Gastrocnemius medialis (tissue), 4 donors: ENCODE measurements at regions not wholly inside any gene's neighbourhood (a gene's known extent, or its start where the extent isn't known, plus 50 kb on each side); places are given as distances from the start of the nearest gene placed in this dataset.

Experiments used
- ATAC-seq, 2 donors: fragments of 150-250 bp; one replicate each; pipeline ENCODE4 v1.9.1; 2016
- DNase-seq, 2 donors: peaks; one replicate each; pipeline ENCODE4 v3.0.0-alpha.2; 2019
- H3K27ac ChIP-seq, 4 donors: fragments of 200-600 bp; sonication (generic); 1 replicate in 1 of 4; 2 replicates in 3 of 4; pipeline ENCODE4 v1.5.1; 2016 to 2018; ENCODE audit warnings: mild to moderate bottlenecking in 2 of 4, moderate library complexity in 1 of 4
- H3K27me3 ChIP-seq, 3 donors: fragments of 200-600 bp; sonication (generic) in 2 of 3; 1 replicate in 1 of 3; 2 replicates in 2 of 3; pipeline versions ENCODE4 v1.5.1 to v1.6.0; 2016 to 2019; ENCODE audit warnings: mild to moderate bottlenecking in 1 of 3, moderate library complexity in 1 of 3
- H3K36me3 ChIP-seq, 2 donors: fragments of 200-600 bp; sonication (generic) in 1 of 2; one replicate each; pipeline ENCODE4 v1.5.1; 2017 to 2018
- H3K4me1 ChIP-seq, 2 donors: fragments of 200-600 bp; sonication (generic) in 1 of 2; one replicate each; pipeline ENCODE4 v1.5.1; 2016 to 2017; ENCODE audit warnings: mild to moderate bottlenecking in 2 of 2
- H3K4me3 ChIP-seq, 4 donors: fragments of 200-600 bp; sonication (generic) in 3 of 4; 1 replicate in 1 of 4; 2 replicates in 3 of 4; pipeline ENCODE4 v1.5.1; 2016 to 2019; ENCODE audit warnings: mild to moderate bottlenecking in 2 of 4
- H3K9me3 ChIP-seq, 3 donors: fragments of 200-600 bp; sonication (generic) in 2 of 3; 1 replicate in 1 of 3; 2 replicates in 2 of 3; pipeline ENCODE4 v1.5.1; 2016 to 2019
- CTCF ChIP-seq, 5 experiments: fragments of 450-650 bp in 3 of 5; fragments of 200-600 bp in 2 of 5; sonication (generic) in 2 of 5; IDR thresholded peaks in 4 of 5; conservative IDR thresholded peaks in 1 of 5; 1 replicate in 4 of 5; 2 replicates in 1 of 5; pipeline ENCODE4 v1.5.1; 2016 to 2019; ENCODE audit warnings: antibody characterized with exemption in 5 of 5, mild to moderate bottlenecking in 3 of 5, moderate library complexity in 3 of 5
- POLR2A ChIP-seq, 2 donors: fragments of 450-650 bp; IDR thresholded peaks; one replicate each; pipeline ENCODE4 v1.6.1; 2017; ENCODE audit warnings: antibody characterized with exemption in 2 of 2, mild to moderate bottlenecking in 2 of 2, moderate library complexity in 2 of 2
- in situ Hi-C, 4 donors: fragments of 200-750 bp; cut with MboI; loops; one replicate each; pipeline versions ENCODE4 v1.15.0 to v1.8.0; 2017; ENCODE audit warnings: low sequenced_read_pairs in 4 of 4
- intact Hi-C: fragments of 100-400 bp; cut with DNase I; formaldehyde crosslinking; loops from one replicate; pipeline ENCODE4 v1.15.1; 2023; ENCODE audit warnings: low total_unique reads

DNA sequence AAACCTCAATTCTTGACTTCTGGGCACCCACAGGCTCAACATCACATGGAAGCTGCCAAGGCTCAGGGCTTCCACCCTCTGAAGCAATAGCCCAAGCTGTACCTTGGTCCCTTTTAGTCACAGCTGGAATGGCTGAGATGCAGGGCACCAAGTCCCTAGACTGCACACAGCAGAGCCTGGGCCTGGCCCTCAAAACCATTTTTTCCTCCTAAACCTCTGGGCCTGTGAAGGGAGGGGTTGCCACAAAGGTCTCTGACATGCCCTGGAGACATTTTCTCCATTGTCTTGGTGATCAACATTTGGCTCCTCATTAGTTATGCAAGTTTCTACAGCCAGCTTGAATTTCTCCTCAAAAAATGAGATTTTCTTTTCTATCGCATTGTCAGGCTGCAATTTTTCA lies 382.7 kb upstream of the RASGEF1B start:
- DNase-seq (no peak), ATAC-seq (no peak)
- in situ Hi-C loops (no loop called here), intact Hi-C loops (no loop called here)
- Histone ChIP-seq H3K27me3 (no peaks in the 10 kb centered on the region), H3K36me3 (no peaks in the 10 kb centered on the region), H3K4me1 (no peaks in the 10 kb centered on the region), H3K9me3 (no peaks in the 10 kb centered on the region), H3K4me3 (no peak overlapping the region), H3K27ac (no peak overlapping the region)
- no peak for TF ChIP-seq CTCF (IDR thresholded peaks at IDR 0.05 in 4 of 5, conservative IDR thresholded peaks at IDR 0.05 in 1 of 5)

DNA sequence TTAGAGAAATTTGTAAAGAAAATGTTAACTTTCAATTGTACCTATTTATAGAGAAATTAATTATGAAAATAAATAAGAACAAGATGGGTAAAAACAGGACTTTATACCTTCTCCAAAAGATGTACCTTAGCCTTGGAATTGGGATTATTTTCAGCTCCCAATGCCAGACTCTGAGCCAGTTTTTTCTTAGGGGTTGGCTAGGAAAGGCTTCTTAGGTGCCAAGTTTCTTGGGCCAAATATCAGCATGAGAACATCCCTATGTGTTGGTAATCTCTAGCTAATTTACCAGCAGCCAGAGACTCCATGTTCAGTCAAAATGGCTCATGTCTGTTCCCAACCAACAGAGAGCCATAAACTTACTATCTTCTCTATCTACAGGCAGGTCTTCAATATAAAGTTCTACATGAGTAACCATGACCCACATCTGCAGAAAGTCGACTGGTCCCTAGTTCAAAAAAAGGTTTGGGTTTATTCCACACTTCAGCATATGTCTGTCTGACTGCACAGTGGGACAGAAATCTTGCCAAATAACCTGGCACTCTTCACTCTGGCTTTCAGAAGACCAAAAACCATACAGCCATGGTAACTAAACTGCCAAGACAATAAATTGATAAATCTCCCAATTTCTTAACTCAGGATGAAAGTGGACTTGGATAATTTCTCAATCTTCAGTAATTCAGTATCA lies 380.5 kb upstream of the RASGEF1B start:
- DNase-seq (no peak), ATAC-seq (no peak)
- intact Hi-C loops, result no loop called here
- Histone ChIP-seq H3K4me3 (no peak overlapping the region), H3K9me3 (no peaks in the 10 kb centered on the region), H3K36me3 (no peaks in the 10 kb centered on the region), H3K4me1 (no peaks in the 10 kb centered on the region), H3K27me3 (no peaks in the 10 kb centered on the region), H3K27ac (no peak overlapping the region)
- TF ChIP-seq CTCF (IDR thresholded peaks at IDR 0.05 in 4 of 5, conservative IDR thresholded peaks at IDR 0.05 in 1 of 5) (no peak), POLR2A (IDR thresholded peaks at IDR 0.05) (no peak)
- in situ Hi-C loops, result no loop called here

GRCh38 chr4:81850701-81851100 lies 379.0 kb upstream of the RASGEF1B start:
- Histone ChIP-seq H3K27ac (no peak overlapping the region), H3K27me3 (no peaks in the 10 kb centered on the region), H3K4me3 (no peak overlapping the region), H3K36me3 (no peaks in the 10 kb centered on the region), H3K9me3 (no peaks in the 10 kb centered on the region), H3K4me1 (no peaks in the 10 kb centered on the region)
- ATAC-seq, result no peak
- no peak for DNase-seq
- no peak for TF ChIP-seq CTCF (IDR thresholded peaks at IDR 0.05 in 4 of 5, conservative IDR thresholded peaks at IDR 0.05 in 1 of 5)
- no peak for TF ChIP-seq POLR2A (IDR thresholded peaks at IDR 0.05)
- intact Hi-C loops (no loop called here), in situ Hi-C loops (no loop called here)

DNA sequence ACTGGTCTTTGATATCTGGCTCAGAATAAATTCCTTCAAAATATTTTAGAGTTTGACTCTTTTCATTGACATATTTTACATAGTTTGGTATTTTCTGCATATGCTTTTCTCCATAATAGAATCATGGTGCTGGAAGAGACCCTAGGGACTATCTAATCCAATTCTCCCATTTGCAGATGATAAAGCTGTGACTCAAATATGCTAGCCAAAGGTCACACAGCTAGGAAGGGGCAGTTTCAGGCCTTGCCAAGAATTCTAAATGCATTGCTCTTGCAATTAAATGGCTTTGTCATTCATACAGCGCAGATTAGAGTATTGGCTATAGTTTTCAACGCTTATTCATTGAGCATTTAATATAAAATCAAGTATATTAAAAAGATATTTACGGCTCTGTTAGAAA lies 374.1 kb upstream of the RASGEF1B start:
- Histone ChIP-seq H3K36me3 (no peaks in the 10 kb centered on the region), H3K27ac (no peak overlapping the region), H3K4me1 (peaks cover 0 to 3% of the 10 kb centered on the region in 2 donors), H3K9me3 (no peaks in the 10 kb centered on the region), H3K4me3 (no peak overlapping the region), H3K27me3 (no peaks in the 10 kb centered on the region)
- no peak for ATAC-seq
- no peak for DNase-seq
- intact Hi-C loops, result no loop called here
- TF ChIP-seq POLR2A (IDR thresholded peaks at IDR 0.05) (no peak), CTCF (IDR thresholded peaks at IDR 0.05 in 4 of 5, conservative IDR thresholded peaks at IDR 0.05 in 1 of 5) (no peak)
- in situ Hi-C loops, result no loop called here

- no peak overlapping the region for H3K27ac ChIP-seq
- H3K9me3 ChIP-seq, result no peaks in the 10 kb centered on the region
- no peak for DNase-seq
- no peaks in the 10 kb centered on the region for H3K36me3 ChIP-seq
- no peak overlapping the region for H3K4me3 ChIP-seq
- peaks cover 0 to 3% of the 10 kb centered on the region in 2 donors for H3K4me1 ChIP-seq
- ATAC-seq, result no peak
- in situ Hi-C loops, result no loop called here
- no peak for TF ChIP-seq CTCF (IDR thresholded peaks at IDR 0.05 in 4 of 5, conservative IDR thresholded peaks at IDR 0.05 in 1 of 5)
- no peak for TF ChIP-seq POLR2A (IDR thresholded peaks at IDR 0.05)
- no peaks in the 10 kb centered on the region for H3K27me3 ChIP-seq
- intact Hi-C loops, result no loop called here
Observed at GRCh38 chr4:81845273-81845672, 373.6 kb upstream of the RASGEF1B start.
